NT2/D1 (cell line): ENCODE measurements at regions not wholly inside any gene's neighbourhood (a gene's known extent, or its start where the extent isn't known, plus 50 kb on each side); places are given as distances from the start of the nearest gene placed in this dataset.

Experiments
- SUZ12 ChIP-seq: IDR thresholded peaks from 2 replicates; pipeline ENCODE4 v1.6.1; 2011; ENCODE audit not compliant: insufficient read length, insufficient read depth; ENCODE audit errors: extremely low read depth
- YY1 ChIP-seq: IDR thresholded peaks from 2 replicates; pipeline ENCODE4 v1.6.1; 2011; ENCODE audit not compliant: insufficient read length, insufficient read depth

DNA sequence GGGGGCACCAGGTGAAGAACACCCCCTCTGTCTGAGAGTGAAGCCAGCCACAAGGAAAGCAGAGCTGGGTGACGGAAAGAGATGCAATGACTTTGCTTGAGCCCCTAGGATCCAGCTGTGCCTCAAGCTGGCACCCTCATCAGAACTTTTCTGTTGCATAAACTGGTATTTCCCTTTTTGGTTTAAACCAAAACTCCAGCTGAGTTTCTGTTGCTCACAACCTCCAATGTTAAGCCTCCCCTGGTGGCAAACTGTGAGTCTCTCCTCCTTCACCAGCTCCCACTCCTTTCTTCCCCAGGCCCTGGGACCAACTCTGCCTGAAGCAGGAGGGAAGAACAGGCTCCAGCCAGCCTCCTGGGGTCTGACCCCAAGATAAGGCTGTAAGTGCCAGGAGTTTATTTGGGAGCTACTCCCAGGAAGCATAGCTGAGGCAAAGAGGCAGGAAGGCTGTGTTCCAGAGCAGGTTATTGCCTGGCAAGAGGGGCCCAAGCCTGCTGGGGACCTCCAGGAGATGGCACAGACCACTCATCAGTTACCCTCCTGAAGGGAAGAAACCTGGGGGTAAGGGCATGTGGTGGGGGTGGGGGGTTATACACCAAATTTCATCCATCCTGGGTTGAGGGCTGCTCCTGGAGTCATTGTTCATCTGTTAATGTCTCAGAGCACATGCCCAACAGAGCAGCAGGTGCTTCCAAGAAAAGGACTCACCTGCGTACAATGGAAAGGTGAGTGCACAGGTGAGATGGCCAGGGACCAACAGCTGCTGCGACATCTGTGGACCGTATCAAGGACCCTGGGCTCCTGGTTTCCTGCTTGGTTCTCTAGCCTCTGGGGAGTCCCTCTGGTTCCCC lies 73.3 kb upstream of the NANOS1 start:
- no peak for TF ChIP-seq YY1
- TF ChIP-seq SUZ12: no peak
